GM23338 (cell line): ENCODE measurements at regions not wholly inside any gene's neighbourhood (a gene's known extent, or its start where the extent isn't known, plus 50 kb on each side); places are given as distances from the start of the nearest gene placed in this dataset.
A peak's percentile ranks its signal among the peaks of the same experiment; 100 is the strongest.

ENCODE experiments used
- ATAC-seq: fragments of 200-7000 bp; cut with Tn5 transposase; 3 replicates; pipeline ENCODE4 v1.9.1; 2020
- DNase-seq: peaks from one replicate; pipeline ENCODE4 v3.0.0-alpha.2; 2015; ENCODE audit warnings: low spot score
- H2AFZ ChIP-seq: fragments of 200-600 bp; sonication (generic); 2 replicates; pipeline ENCODE4 v1.8.0; 2016; ENCODE audit warnings: antibody characterized with exemption, mild to moderate bottlenecking, moderate library complexity
- H3F3A ChIP-seq: fragments of 200-600 bp; sonication (generic); replicated peaks from 2 replicates; pipeline ENCODE4 v1.8.0; 2017; ENCODE audit warnings: antibody characterized with exemption, mixed run types, low read depth
- H3K27ac ChIP-seq: fragments of 200-600 bp; sonication (generic); 2 replicates; pipeline ENCODE4 v1.6.1; 2016; ENCODE audit warnings: low read depth
- H3K27me3 ChIP-seq: fragments of 200-600 bp; sonication (generic); 2 replicates; pipeline ENCODE4 v1.8.0; 2016; ENCODE audit warnings: mild to moderate bottlenecking, mixed run types, moderate library complexity; ENCODE audit not compliant: insufficient read depth
- H3K36me3 ChIP-seq: fragments of 200-600 bp; sonication (generic); 2 replicates; pipeline ENCODE4 v1.8.0; 2016; ENCODE audit warnings: mild to moderate bottlenecking; ENCODE audit not compliant: insufficient read depth
- H3K4me1 ChIP-seq: fragments of 200-600 bp; sonication (generic); 2 replicates; pipeline ENCODE4 v1.8.0; 2016; ENCODE audit warnings: mild to moderate bottlenecking, moderate library complexity; ENCODE audit not compliant: insufficient read depth
- H3K4me2 ChIP-seq: fragments of 200-600 bp; sonication (generic); 2 replicates; pipeline ENCODE4 v1.7.1; 2017; ENCODE audit warnings: mixed run types
- H3K4me3 ChIP-seq: fragments of 200-600 bp; sonication (generic); 2 replicates; pipeline ENCODE4 v1.6.1; 2016; ENCODE audit warnings: mixed run types
- H3K79me2 ChIP-seq: fragments of 200-600 bp; sonication (generic); replicated peaks from 2 replicates; pipeline ENCODE4 v1.8.0; 2017; ENCODE audit warnings: mild to moderate bottlenecking; ENCODE audit not compliant: insufficient read depth
- H3K9me2 ChIP-seq: fragments of 200-600 bp; sonication (generic); 2 replicates; pipeline ENCODE4 v1.8.0; 2017; ENCODE audit not compliant: insufficient read depth
- H4K20me1 ChIP-seq: fragments of 200-600 bp; sonication (generic); replicated peaks from 2 replicates; pipeline ENCODE4 v1.8.0; 2017; ENCODE audit warnings: mild to moderate bottlenecking; ENCODE audit not compliant: insufficient read depth
- H3K27ac Mint-ChIP-seq: 2 replicates; pipeline ENCODE4 v1.8.0; 2020; ENCODE audit warnings: inconsistent platforms, mild to moderate bottlenecking, moderate library complexity, mixed read lengths
- H3K27me3 Mint-ChIP-seq: 3 replicates; pipeline ENCODE4 v1.8.0; 2022; ENCODE audit warnings: low read depth, mild to moderate bottlenecking, moderate library complexity, mixed read lengths, inconsistent platforms; ENCODE audit not compliant: insufficient read depth, poor library complexity
- H3K36me3 Mint-ChIP-seq: 3 replicates; pipeline ENCODE4 v1.8.0; 2021; ENCODE audit warnings: low read depth, mild to moderate bottlenecking, inconsistent platforms, moderate library complexity, mixed read lengths
- H3K4me1 Mint-ChIP-seq: 3 replicates; pipeline ENCODE4 v1.8.0; 2020; ENCODE audit warnings: mild to moderate bottlenecking, inconsistent platforms, mixed read lengths
- H3K4me3 Mint-ChIP-seq: 3 replicates; pipeline ENCODE4 v1.8.0; 2021; ENCODE audit warnings: moderate library complexity, mild to moderate bottlenecking, inconsistent platforms, mixed read lengths
- H3K9me3 Mint-ChIP-seq: 3 replicates; pipeline ENCODE4 v1.8.0; 2020; ENCODE audit warnings: moderate library complexity, mild to moderate bottlenecking, inconsistent platforms, mixed read lengths
- EZH2phosphoT487 ChIP-seq: fragments of 200-600 bp; sonication (generic); IDR thresholded peaks from one replicate; pipeline ENCODE4 v1.8.1; 2018; ENCODE audit warnings: antibody characterized with exemption; ENCODE audit not compliant: unreplicated experiment
- JUNB ChIP-seq: IDR thresholded peaks from one replicate; pipeline ENCODE4 v1.6.1; 2016; ENCODE audit warnings: antibody characterized with exemption; ENCODE audit not compliant: unreplicated experiment
- POLR2AphosphoS5 ChIP-seq: IDR thresholded peaks from 2 replicates; pipeline ENCODE4 v1.6.1; 2016; ENCODE audit warnings: antibody characterized with exemption, low read depth
- STAT1 ChIP-seq: IDR thresholded peaks from one replicate; pipeline ENCODE4 v1.6.1; 2016; ENCODE audit warnings: antibody characterized with exemption; ENCODE audit not compliant: unreplicated experiment
- ZNF114 ChIP-seq: fragments of 250-450 bp; sonication (Bioruptor Pico); IDR thresholded peaks from 2 replicates; pipeline ENCODE4 v1.5.0; 2020; ENCODE audit warnings: mild to moderate bottlenecking, moderate library complexity
- ZNF331 ChIP-seq: fragments of 250-450 bp; sonication (Bioruptor Pico); IDR thresholded peaks from 2 replicates; pipeline ENCODE4 v1.5.0; 2020; ENCODE audit warnings: low read depth, mild to moderate bottlenecking, moderate library complexity
- TF ChIP-seq, protein P1 (sequence below), 2 experiments: fragments of 200-600 bp in 1 of 2; sonication (generic) in 1 of 2; conservative IDR thresholded peaks; 2 replicates each; pipeline versions ENCODE4 v1.5.1 to v1.6.1; 2016 to 2017; ENCODE audit warnings: antibody characterized with exemption in 2 of 2, low read depth in 2 of 2, mild to moderate bottlenecking in 2 of 2, moderate library complexity in 1 of 2
- TF ChIP-seq, protein P2 (sequence below): fragments of 250-450 bp; sonication (Bioruptor Pico); IDR thresholded peaks from 2 replicates; pipeline ENCODE4 v1.5.0; 2020; ENCODE audit warnings: mild to moderate bottlenecking, moderate library complexity

DNA sequence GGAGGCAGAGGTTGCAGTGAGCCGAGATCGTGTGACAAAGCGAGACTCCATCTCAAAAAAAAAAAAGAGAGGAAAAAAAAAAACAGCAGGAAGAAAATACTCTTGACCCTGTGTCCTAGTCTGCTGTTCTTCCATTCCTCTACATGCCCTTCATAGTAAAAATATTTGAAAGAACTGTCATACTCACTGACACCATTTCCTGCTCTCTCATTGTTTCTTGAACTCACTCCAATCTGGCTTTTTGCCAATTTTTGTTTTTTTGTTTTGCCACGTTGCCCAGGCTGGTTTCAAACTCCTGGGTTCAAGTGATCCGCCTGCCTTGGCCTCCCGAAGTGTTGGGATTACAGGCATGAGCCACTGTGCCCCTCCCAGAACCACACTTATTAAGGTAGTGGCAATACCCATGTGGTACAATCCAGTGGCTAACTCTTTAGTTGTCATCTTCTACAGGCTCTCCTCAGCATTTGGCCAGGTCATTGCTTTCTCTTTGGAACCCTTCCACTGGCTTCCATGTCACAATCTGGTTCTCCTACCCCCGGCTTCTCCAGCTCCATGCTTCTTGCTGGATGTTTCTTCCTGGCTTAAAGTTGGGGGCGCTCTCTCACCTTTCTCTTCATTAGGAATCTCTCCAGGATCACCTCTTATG lies 238.2 kb upstream of the C2CD4B start:
- H3K27me3 ChIP-seq = no peaks in the 10 kb centered on the region
- H3K4me2 ChIP-seq = no peak overlapping the region
- 0 out of 2 replicates have a peak, but pooled peaks cover under 1% of the 10 kb centered on the region for H3K36me3 ChIP-seq
- ATAC-seq (no peak), DNase-seq (peak; percentile 18)
- no peak overlapping the region for H2AFZ ChIP-seq
- Mint-ChIP-seq H3K4me3 (no peak overlapping the region), H3K9me3 (peaks cover 22% of the 10 kb centered on the region), H3K36me3 (peaks cover 34% of the 10 kb centered on the region), H3K4me1 (peaks cover 2% of the 10 kb centered on the region; the same call in 1 of the 3 replicates), H3K27me3 (peaks cover 9% of the 10 kb centered on the region), H3K27ac (no peak overlapping the region)
- H4K20me1 ChIP-seq = peaks cover 13% of the 10 kb centered on the region; the same call in 1 of the 2 replicates
- TF ChIP-seq, protein P1, sequence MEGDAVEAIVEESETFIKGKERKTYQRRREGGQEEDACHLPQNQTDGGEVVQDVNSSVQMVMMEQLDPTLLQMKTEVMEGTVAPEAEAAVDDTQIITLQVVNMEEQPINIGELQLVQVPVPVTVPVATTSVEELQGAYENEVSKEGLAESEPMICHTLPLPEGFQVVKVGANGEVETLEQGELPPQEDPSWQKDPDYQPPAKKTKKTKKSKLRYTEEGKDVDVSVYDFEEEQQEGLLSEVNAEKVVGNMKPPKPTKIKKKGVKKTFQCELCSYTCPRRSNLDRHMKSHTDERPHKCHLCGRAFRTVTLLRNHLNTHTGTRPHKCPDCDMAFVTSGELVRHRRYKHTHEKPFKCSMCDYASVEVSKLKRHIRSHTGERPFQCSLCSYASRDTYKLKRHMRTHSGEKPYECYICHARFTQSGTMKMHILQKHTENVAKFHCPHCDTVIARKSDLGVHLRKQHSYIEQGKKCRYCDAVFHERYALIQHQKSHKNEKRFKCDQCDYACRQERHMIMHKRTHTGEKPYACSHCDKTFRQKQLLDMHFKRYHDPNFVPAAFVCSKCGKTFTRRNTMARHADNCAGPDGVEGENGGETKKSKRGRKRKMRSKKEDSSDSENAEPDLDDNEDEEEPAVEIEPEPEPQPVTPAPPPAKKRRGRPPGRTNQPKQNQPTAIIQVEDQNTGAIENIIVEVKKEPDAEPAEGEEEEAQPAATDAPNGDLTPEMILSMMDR (conservative IDR thresholded peaks at IDR 0.05; ENCODE audit: low read depth in 2 of 2) = peak; percentile 25 to 48; a peak in 3 of 4 replicates
- TF ChIP-seq EZH2phosphoT487 = no peak
- H3K79me2 ChIP-seq = peaks cover 37% of the 10 kb centered on the region
- no peaks in the 10 kb centered on the region for H3F3A ChIP-seq
- no peak overlapping the region for H3K4me3 ChIP-seq
- H3K9me2 ChIP-seq = no peaks in the 10 kb centered on the region
- no peaks in the 10 kb centered on the region for H3K4me1 ChIP-seq
- H3K27ac ChIP-seq = no peak overlapping the region

DNA sequence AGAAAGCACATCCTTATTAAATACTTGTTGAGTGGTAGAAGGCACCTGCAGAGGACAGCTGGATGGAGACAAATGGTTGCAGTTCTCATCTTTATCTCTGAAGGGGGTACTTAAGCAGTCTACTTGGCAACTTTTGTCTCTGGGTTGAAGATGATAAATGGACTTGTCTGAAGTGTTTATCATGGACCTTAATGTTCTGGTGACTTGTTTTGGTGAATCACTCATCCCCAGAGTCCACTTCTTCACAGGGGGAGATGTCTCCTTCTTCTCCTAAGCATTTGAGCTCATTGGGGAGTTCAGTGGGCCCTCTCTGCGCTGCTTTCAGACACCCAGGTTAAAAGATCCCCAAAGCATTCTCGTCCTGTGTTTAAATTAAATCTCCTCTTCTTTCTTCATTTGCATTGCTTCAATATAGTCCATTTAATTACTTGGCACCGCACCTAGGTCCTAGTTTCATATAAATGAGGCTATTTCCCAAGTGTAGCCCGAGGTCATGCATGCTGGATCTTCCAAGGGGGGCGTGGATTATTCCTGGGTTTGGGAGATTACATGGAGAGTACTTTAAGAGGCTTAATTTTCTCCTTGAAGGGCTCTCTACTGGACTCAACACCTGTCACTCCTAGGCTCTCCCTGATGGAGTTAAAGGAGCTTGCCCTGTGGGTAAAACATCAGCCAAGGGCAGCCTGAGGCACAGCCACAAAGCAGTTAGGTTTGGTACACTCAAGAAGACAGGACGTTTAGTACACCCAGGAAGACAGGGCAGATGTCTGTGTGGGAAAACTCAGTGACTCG lies 239.3 kb upstream of the C2CD4B start:
- no peaks in the 10 kb centered on the region for H3K4me1 ChIP-seq
- no peak overlapping the region for H3K4me3 Mint-ChIP-seq
- no peaks in the 10 kb centered on the region for H3K36me3 ChIP-seq
- H3K79me2 ChIP-seq = peaks cover 34% of the 10 kb centered on the region
- H3K4me1 Mint-ChIP-seq = peaks cover 2% of the 10 kb centered on the region; the same call in 1 of the 3 replicates
- H3K27ac ChIP-seq = no peak overlapping the region
- no peak overlapping the region for H3K27ac Mint-ChIP-seq
- H3K9me2 ChIP-seq = no peaks in the 10 kb centered on the region
- H4K20me1 ChIP-seq = peaks cover 13% of the 10 kb centered on the region; the same call in 1 of the 2 replicates
- no peaks in the 10 kb centered on the region for H3K27me3 ChIP-seq
- peaks cover 12% of the 10 kb centered on the region for H3K9me3 Mint-ChIP-seq
- no peak overlapping the region for H3K4me2 ChIP-seq
- no peaks in the 10 kb centered on the region for H3F3A ChIP-seq
- peaks cover 9% of the 10 kb centered on the region for H3K27me3 Mint-ChIP-seq
- no peak overlapping the region for H2AFZ ChIP-seq
- H3K4me3 ChIP-seq = no peak overlapping the region
- peaks cover 24% of the 10 kb centered on the region for H3K36me3 Mint-ChIP-seq
- no peak for DNase-seq
- no peak for ATAC-seq
- TF ChIP-seq, protein P1 (conservative IDR thresholded peaks at IDR 0.05; ENCODE audit: low read depth in 2 of 2) = no peak
- TF ChIP-seq ZNF114 (CRISPR knock-in tag) = no peak
- TF ChIP-seq STAT1 = no peak
- TF ChIP-seq ZNF331 = no peak
- no peak for TF ChIP-seq JUNB
- TF ChIP-seq, protein P2, sequence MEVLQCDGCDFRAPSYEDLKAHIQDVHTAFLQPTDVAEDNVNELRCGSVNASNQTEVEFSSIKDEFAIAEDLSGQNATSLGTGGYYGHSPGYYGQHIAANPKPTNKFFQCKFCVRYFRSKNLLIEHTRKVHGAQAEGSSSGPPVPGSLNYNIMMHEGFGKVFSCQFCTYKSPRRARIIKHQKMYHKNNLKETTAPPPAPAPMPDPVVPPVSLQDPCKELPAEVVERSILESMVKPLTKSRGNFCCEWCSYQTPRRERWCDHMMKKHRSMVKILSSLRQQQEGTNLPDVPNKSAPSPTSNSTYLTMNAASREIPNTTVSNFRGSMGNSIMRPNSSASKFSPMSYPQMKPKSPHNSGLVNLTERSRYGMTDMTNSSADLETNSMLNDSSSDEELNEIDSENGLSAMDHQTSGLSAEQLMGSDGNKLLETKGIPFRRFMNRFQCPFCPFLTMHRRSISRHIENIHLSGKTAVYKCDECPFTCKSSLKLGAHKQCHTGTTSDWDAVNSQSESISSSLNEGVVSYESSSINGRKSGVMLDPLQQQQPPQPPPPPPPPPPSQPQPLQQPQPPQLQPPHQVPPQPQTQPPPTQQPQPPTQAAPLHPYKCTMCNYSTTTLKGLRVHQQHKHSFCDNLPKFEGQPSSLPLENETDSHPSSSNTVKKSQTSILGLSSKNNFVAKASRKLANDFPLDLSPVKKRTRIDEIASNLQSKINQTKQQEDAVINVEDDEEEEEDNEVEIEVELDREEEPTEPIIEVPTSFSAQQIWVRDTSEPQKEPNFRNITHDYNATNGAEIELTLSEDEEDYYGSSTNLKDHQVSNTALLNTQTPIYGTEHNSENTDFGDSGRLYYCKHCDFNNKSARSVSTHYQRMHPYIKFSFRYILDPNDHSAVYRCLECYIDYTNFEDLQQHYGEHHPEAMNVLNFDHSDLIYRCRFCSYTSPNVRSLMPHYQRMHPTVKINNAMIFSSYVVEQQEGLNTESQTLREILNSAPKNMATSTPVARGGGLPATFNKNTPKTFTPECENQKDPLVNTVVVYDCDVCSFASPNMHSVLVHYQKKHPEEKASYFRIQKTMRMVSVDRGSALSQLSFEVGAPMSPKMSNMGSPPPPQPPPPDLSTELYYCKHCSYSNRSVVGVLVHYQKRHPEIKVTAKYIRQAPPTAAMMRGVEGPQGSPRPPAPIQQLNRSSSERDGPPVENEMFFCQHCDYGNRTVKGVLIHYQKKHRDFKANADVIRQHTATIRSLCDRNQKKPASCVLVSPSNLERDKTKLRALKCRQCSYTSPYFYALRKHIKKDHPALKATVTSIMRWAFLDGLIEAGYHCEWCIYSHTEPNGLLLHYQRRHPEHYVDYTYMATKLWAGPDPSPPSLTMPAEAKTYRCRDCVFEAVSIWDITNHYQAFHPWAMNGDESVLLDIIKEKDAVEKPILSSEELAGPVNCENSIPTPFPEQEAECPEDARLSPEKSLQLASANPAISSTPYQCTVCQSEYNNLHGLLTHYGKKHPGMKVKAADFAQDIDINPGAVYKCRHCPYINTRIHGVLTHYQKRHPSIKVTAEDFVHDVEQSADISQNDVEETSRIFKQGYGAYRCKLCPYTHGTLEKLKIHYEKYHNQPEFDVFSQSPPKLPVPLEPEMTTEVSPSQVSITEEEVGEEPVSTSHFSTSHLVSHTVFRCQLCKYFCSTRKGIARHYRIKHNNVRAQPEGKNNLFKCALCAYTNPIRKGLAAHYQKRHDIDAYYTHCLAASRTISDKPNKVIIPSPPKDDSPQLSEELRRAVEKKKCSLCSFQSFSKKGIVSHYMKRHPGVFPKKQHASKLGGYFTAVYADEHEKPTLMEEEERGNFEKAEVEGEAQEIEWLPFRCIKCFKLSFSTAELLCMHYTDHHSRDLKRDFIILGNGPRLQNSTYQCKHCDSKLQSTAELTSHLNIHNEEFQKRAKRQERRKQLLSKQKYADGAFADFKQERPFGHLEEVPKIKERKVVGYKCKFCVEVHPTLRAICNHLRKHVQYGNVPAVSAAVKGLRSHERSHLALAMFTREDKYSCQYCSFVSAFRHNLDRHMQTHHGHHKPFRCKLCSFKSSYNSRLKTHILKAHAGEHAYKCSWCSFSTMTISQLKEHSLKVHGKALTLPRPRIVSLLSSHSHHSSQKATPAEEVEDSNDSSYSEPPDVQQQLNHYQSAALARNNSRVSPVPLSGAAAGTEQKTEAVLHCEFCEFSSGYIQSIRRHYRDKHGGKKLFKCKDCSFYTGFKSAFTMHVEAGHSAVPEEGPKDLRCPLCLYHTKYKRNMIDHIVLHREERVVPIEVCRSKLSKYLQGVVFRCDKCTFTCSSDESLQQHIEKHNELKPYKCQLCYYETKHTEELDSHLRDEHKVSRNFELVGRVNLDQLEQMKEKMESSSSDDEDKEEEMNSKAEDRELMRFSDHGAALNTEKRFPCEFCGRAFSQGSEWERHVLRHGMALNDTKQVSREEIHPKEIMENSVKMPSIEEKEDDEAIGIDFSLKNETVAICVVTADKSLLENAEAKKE (CRISPR knock-in tag) = no peak
- no peak for TF ChIP-seq POLR2AphosphoS5
- TF ChIP-seq EZH2phosphoT487 = no peak
